ENCODE measurements at regions not wholly inside any gene's neighbourhood (a gene's known extent, or its start where the extent isn't known, plus 50 kb on each side); places are given as distances from the start of the nearest gene placed in this dataset.

- peak; percentile 45 for FAIRE-seq
These were observed 61.1 kb upstream of the SLC22A16 start for GRCh38 chr6:110537208-110538123.

- no peak for FAIRE-seq
These were observed 58.5 kb upstream of the SLC22A16 start for GRCh38 chr6:110534731-110535492.

- no peak for FAIRE-seq
These were observed 56.0 kb upstream of the SLC22A16 start for GRCh38 chr6:110532431-110532830.

- FAIRE-seq, result no peak
These were observed 54.3 kb upstream of the SLC22A16 start for GRCh38 chr6:110530671-110531070.

GRCh38 chr6:110529907-110530306 is 53.5 kb upstream of the SLC22A16 start:
- FAIRE-seq, result no peak

GRCh38 chr6:110529355-110529754 is 52.9 kb upstream of the SLC22A16 start:
- no peak for FAIRE-seq

GRCh38 chr6:110528930-110529325 is 52.5 kb upstream of the SLC22A16 start:
- no peak for FAIRE-seq

- peak; percentile 97 for FAIRE-seq
These were observed 51.9 kb upstream of the SLC22A16 start for GRCh38 chr6:110528101-110528929.

GRCh38 chr6:110527516-110527915 is 51.1 kb upstream of the SLC22A16 start:
- no peak for FAIRE-seq

GRCh38 chr6:110526726-110527125 is 50.3 kb upstream of the SLC22A16 start:
- no peak for FAIRE-seq
